ENCODE measurements at regions not wholly inside any gene's neighbourhood (a gene's known extent, or its start where the extent isn't known, plus 50 kb on each side); places are given as distances from the start of the nearest gene placed in this dataset.
"Not testable (repeated sequence)": the region's sequence is repeated elsewhere in the genome, so short reads cannot be mapped to it uniquely, and the experiment has no call there.

DNA sequence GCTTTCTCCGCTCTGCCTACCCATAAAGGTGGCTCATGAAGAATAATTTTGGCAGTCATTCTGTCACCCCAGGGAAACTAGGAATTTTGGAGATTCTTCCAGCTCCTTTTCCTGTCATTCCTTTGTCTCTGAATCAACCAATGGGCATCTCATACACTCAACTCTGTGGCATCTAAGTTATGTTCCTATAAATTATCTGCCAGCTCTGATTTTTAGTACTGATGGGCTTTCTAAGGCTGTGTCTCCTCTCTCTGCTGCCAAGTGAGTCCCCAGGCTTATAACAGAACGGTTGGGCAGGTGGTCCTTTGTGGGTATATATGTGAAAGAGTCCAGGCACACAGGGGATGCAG is 226.8 kb downstream of the NMUR2 start:
- H3K36me3 ChIP-seq = no peaks in the 10 kb centered on the region
- TF ChIP-seq POLR2AphosphoS5 (IDR thresholded peaks at IDR 0.05) (no peak), POLR2A (IDR thresholded peaks at IDR 0.05) (no peak)
- TF ChIP-seq, protein P1, sequence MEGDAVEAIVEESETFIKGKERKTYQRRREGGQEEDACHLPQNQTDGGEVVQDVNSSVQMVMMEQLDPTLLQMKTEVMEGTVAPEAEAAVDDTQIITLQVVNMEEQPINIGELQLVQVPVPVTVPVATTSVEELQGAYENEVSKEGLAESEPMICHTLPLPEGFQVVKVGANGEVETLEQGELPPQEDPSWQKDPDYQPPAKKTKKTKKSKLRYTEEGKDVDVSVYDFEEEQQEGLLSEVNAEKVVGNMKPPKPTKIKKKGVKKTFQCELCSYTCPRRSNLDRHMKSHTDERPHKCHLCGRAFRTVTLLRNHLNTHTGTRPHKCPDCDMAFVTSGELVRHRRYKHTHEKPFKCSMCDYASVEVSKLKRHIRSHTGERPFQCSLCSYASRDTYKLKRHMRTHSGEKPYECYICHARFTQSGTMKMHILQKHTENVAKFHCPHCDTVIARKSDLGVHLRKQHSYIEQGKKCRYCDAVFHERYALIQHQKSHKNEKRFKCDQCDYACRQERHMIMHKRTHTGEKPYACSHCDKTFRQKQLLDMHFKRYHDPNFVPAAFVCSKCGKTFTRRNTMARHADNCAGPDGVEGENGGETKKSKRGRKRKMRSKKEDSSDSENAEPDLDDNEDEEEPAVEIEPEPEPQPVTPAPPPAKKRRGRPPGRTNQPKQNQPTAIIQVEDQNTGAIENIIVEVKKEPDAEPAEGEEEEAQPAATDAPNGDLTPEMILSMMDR (IDR thresholded peaks at IDR 0.05) = no peak
- intact Hi-C loops (cut with DNase I) = no loop called here

DNA sequence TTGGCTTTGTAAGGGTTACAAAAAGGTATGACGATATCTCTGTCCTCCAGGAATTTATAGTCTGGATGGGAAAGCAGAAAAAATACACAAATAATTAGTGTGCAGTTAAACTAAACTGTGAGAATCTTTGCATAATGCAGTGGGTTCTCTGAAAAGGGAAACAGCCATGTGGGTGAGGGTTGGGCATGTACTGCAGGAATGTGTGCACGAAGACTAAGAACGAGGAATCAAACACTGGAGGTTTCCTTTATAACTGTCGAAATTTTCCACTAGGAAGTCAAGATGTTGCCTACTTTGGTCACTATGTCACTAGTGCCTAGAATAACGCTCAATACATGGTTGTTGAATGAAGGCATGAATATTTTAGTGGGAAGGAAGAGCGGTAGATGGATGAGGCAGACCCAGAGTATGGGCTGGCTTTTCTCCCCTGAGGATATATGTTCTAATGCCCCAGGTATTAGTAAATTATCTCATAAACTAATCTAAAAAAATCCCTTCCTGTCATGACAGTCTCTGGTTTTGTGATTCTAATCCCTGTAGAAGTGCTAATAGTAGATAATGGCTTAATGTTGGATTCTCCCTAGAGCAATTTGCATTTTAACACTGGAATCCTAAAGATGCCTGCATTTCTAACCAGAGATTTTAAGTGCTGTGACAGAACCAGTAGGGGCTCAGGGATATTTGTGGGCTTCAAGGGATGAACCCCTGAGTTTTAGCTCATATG is 227.3 kb downstream of the NMUR2 start:
- 65% methylated on average over 6 of the region's 6 CpGs for WGBS
- no peak for DNase-seq (ENCODE audit: low spot score)
- Histone ChIP-seq H3K36me3 (no peaks in the 10 kb centered on the region), H3K4me1 (replicated peaks) (no peaks in the 10 kb centered on the region), H3K27me3 (replicated peaks; ENCODE audit: insufficient read depth) (no peaks in the 10 kb centered on the region), H3K9me3 (no peaks in the 10 kb centered on the region), H3K27ac (no peak overlapping the region), H3K4me3 (no peak overlapping the region)
- no peak for TF ChIP-seq POLR2AphosphoS5 (IDR thresholded peaks at IDR 0.05)
- no peak for TF ChIP-seq POLR2A (IDR thresholded peaks at IDR 0.05)
- TF ChIP-seq, protein P1 (IDR thresholded peaks at IDR 0.05) = no peak
- intact Hi-C loops (cut with DNase I) = no loop called here

More for the DNA sequence above, 226.8 kb downstream of the NMUR2 start:
- no peak for DNase-seq (ENCODE audit: low spot score)
- 72% methylated on average over 2 of the region's 2 CpGs for WGBS
- Histone ChIP-seq H3K9me3 (no peaks in the 10 kb centered on the region), H3K4me3 (no peak overlapping the region), H3K27me3 (replicated peaks; ENCODE audit: insufficient read depth) (no peaks in the 10 kb centered on the region), H3K4me1 (replicated peaks) (no peaks in the 10 kb centered on the region), H3K27ac (no peak overlapping the region)

DNA sequence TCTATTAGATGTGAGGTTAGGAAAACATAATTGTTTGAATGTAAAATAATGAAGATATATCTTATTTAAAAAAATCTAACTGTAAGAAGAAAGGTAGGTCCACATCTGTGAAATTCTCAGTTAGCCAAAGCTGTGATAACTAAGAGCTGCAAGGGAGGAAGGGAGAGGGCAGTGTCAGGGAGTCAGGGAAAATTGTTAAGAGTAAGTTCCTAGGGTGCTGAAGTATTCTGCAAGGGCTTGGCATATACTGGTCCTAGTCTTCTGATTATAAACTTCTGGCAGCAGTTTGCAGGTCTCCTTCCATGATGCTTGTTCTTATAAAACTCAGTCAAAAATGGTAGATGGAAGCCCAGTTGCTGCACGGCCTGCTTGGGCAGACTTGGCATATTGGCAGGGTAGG is 233.2 kb downstream of the NMUR2 start:
- Histone ChIP-seq H3K9me3 (no peaks in the 10 kb centered on the region), H3K4me1 (replicated peaks) (no peaks in the 10 kb centered on the region), H3K4me3 (no peak overlapping the region), H3K36me3 (no peaks in the 10 kb centered on the region), H3K27me3 (replicated peaks; ENCODE audit: insufficient read depth) (no peaks in the 10 kb centered on the region), H3K27ac (no peak overlapping the region)
- 71% methylated on average over 1 of the region's 1 CpG for WGBS
- TF ChIP-seq, protein P1 (IDR thresholded peaks at IDR 0.05) = no peak
- no peak for TF ChIP-seq POLR2AphosphoS5 (IDR thresholded peaks at IDR 0.05)
- no peak for TF ChIP-seq POLR2A (IDR thresholded peaks at IDR 0.05)
- intact Hi-C loops (cut with DNase I) = no loop called here
- DNase-seq (ENCODE audit: low spot score) = no peak

DNA sequence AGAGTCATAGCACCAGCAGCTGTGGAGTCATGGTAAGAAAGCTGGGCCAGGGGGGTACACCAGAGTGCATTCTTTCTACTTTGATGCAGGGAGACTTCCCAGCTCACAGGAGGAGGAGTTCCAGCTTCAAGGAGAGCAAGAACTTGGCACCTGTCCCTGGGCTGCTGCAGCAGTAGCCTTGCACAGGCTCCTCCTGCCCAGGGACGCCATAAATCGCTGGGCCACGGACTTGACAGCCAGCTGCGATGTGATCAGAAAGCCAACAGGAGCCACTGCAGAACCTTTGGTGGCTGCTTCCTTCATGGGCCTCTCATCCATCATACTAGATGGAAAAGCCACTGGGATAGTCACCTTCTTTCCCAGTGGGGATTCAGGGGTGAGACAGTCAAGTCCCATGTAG is 234.7 kb downstream of the NMUR2 start:
- Histone ChIP-seq H3K27me3 (replicated peaks; ENCODE audit: insufficient read depth) (no peaks in the 10 kb centered on the region), H3K27ac (no peak overlapping the region), H3K9me3 (no peaks in the 10 kb centered on the region), H3K4me1 (replicated peaks) (no peaks in the 10 kb centered on the region), H3K36me3 (no peaks in the 10 kb centered on the region), H3K4me3 (no peak overlapping the region)
- TF ChIP-seq POLR2AphosphoS5 (IDR thresholded peaks at IDR 0.05) (no peak), POLR2A (IDR thresholded peaks at IDR 0.05) (no peak)
- no peak for DNase-seq (ENCODE audit: low spot score)
- WGBS = 16% methylated on average over 4 of the region's 4 CpGs
- intact Hi-C loops (cut with DNase I) = no loop called here

DNA sequence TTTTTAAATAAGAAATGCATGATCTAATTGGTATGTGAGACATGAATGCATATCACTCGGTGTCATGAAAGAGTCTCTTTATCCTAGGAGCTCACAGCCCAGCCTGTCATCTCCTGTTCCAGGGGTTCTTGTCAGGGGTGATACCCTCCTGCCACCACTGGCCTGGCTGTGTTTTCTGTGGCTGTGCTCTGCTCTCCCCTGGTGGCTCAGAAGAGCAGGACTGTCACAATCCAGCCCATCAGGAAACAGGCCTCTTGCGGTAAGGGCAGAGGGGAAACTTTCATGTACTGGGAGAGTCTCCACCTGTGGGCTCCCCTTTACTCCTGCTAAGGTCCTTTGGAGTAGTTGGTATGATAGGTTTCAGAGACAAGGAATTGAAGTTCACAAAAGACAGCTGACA is 240.2 kb upstream of the GLRA1 start:
- 68% methylated on average over 2 of the region's 2 CpGs for WGBS
- DNase-seq (ENCODE audit: low spot score) = no peak
- Histone ChIP-seq H3K4me3 (no peak overlapping the region), H3K9me3 (no peaks in the 10 kb centered on the region), H3K27me3 (replicated peaks; ENCODE audit: insufficient read depth) (no peaks in the 10 kb centered on the region), H3K27ac (no peak overlapping the region), H3K4me1 (replicated peaks) (no peaks in the 10 kb centered on the region), H3K36me3 (no peaks in the 10 kb centered on the region)
- TF ChIP-seq, protein P1 (IDR thresholded peaks at IDR 0.05) = no peak
- no peak for TF ChIP-seq POLR2A (IDR thresholded peaks at IDR 0.05)
- no peak for TF ChIP-seq POLR2AphosphoS5 (IDR thresholded peaks at IDR 0.05)
- intact Hi-C loops (cut with DNase I) = no loop called here

DNA sequence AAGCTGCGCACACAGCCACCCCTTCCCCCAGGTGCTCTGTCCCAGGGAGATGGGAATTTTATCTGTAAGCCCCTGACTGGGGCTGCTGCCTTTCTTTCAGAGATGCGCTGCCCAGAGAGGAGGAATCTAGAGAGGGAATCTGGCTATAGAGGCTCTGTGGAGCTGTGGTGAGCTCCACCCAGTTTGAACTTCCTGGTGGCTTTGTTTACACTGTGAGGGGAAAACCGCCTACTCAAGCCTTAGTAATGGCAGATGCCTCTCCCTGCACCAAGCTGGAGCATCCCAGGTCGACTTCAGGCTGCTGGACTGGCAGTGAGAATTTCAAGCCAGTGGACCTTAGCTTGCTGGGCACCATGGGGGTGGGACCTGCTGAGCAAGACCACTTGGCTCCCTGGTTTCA is 235.2 kb upstream of the GLRA1 start:
- not testable (repeated sequence) for H3K36me3 ChIP-seq; H3K4me3 ChIP-seq; H3K27ac ChIP-seq; H3K4me1 ChIP-seq (replicated peaks); H3K9me3 ChIP-seq; DNase-seq (ENCODE audit: low spot score); H3K27me3 ChIP-seq (replicated peaks; ENCODE audit: insufficient read depth)
- WGBS = 41% methylated on average over 4 of the region's 4 CpGs
- intact Hi-C loops (cut with DNase I) = loop anchor here (10.0 kb wide), 1 partner anchor 515 kb away; no protein-coding TSS in a partner anchor

DNA sequence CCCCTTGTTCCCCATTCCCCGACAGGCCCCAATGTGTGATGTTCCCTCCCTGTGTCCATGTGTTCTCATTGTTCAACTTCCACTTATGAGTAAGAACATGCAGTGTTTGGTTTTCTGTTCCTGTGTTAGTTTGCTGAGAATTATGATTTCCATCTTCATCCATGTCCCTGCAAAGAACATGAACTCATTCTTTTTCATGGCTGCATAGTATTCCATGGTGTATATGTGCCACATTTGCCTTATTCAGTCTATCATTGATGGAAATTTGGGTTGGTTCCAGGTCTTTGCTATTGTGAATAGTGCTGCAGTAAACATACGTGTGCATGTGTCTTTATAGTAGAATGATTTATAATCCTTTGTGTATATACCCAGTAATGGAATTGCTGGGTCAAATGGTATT is 229.8 kb upstream of the GLRA1 start:
- H3K9me3 ChIP-seq; H3K27ac ChIP-seq; H3K4me3 ChIP-seq; H3K4me1 ChIP-seq (replicated peaks); H3K36me3 ChIP-seq; DNase-seq (ENCODE audit: low spot score); H3K27me3 ChIP-seq (replicated peaks; ENCODE audit: insufficient read depth): not testable (repeated sequence)
- WGBS = 78% methylated on average over 2 of the region's 2 CpGs
- intact Hi-C loops (cut with DNase I) = loop anchor here (10.0 kb wide), 1 partner anchor 510 kb away; no protein-coding TSS in a partner anchor
